ENCODE measurements at regions not wholly inside any gene's neighbourhood (a gene's known extent, or its start where the extent isn't known, plus 50 kb on each side); places are given as distances from the start of the nearest gene placed in this dataset.

DNA sequence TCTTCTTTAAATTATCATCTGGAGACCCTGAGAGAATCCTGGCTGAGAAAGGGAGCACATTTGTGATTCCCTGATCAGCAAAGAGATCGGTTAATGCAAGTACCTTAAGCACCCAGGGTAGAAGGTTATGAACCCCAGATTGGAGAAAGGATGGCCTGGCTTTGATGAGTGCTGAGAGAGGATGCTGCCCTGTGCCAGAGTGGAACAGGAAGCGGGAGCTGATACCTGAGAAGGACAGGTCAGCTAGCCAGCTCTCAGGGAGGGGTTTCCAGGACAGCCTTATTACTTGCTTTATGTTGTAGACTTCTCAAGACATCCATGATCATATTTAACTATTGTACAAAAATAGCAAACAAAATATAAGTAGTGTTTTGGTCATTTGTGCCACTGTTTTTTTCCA is 141.9 kb downstream of the GATB start:
- DNase-seq (ENCODE audit: extremely low spot score): no peak
- 77% methylated on average over 2 of the region's 2 CpGs for WGBS
- intact Hi-C loops (cut with DNase I): no loop called here

DNA sequence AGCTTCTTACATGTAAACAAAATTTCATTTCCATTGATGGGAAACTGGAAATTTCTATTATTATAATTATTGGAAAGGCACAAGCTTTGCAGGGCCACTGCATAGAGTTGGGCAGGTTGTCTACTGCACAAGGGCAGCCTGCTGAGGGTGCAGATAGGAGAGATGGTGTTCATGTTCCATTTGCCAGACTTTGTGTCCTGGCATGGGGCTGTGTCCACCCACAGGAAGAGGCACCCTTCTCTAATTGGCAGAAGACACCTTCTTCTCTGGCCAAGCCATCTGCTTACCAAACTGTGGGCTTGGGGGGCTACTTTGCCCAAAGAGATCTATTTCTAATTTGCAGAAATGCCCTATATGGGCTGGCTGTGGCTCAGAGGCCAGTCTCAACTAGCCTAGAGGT is 140.7 kb downstream of the GATB start:
- intact Hi-C loops (cut with DNase I): no loop called here
- DNase-seq (ENCODE audit: extremely low spot score): no peak
- no peak overlapping the region for H3K27ac ChIP-seq (replicated peaks in 1 of 4)
- no peaks in the 10 kb centered on the region for H3K4me1 ChIP-seq
- TF ChIP-seq, protein P1, sequence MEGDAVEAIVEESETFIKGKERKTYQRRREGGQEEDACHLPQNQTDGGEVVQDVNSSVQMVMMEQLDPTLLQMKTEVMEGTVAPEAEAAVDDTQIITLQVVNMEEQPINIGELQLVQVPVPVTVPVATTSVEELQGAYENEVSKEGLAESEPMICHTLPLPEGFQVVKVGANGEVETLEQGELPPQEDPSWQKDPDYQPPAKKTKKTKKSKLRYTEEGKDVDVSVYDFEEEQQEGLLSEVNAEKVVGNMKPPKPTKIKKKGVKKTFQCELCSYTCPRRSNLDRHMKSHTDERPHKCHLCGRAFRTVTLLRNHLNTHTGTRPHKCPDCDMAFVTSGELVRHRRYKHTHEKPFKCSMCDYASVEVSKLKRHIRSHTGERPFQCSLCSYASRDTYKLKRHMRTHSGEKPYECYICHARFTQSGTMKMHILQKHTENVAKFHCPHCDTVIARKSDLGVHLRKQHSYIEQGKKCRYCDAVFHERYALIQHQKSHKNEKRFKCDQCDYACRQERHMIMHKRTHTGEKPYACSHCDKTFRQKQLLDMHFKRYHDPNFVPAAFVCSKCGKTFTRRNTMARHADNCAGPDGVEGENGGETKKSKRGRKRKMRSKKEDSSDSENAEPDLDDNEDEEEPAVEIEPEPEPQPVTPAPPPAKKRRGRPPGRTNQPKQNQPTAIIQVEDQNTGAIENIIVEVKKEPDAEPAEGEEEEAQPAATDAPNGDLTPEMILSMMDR (IDR thresholded peaks at IDR 0.05): no peak
- TF ChIP-seq EP300 (IDR thresholded peaks at IDR 0.05): no peak
- TF ChIP-seq POLR2A (IDR thresholded peaks at IDR 0.05; ENCODE audit: low read depth): no peak
- TF ChIP-seq POLR2AphosphoS5 (IDR thresholded peaks at IDR 0.05): no peak
- H3K9me3 ChIP-seq: no peaks in the 10 kb centered on the region
- H3K36me3 ChIP-seq: no peaks in the 10 kb centered on the region
- H3K4me3 ChIP-seq: no peak overlapping the region
- H3K27me3 ChIP-seq: no peaks in the 10 kb centered on the region

More for the DNA sequence above, 141.9 kb downstream of the GATB start:
- H3K27ac ChIP-seq (replicated peaks in 1 of 4): no peak overlapping the region
- H3K4me3 ChIP-seq: no peak overlapping the region
- no peaks in the 10 kb centered on the region for H3K4me1 ChIP-seq
- no peaks in the 10 kb centered on the region for H3K9me3 ChIP-seq
- TF ChIP-seq EP300 (IDR thresholded peaks at IDR 0.05) (no peak), POLR2AphosphoS5 (IDR thresholded peaks at IDR 0.05) (no peak), POLR2A (IDR thresholded peaks at IDR 0.05; ENCODE audit: low read depth) (no peak)
- TF ChIP-seq, protein P1 (IDR thresholded peaks at IDR 0.05): no peak
- no peaks in the 10 kb centered on the region for H3K27me3 ChIP-seq
- H3K36me3 ChIP-seq: no peaks in the 10 kb centered on the region

Small RNA genes lying in the stretch of these regions (small RNA-seq; reads per million reads assigned to genes)
- 0 reads per million in 3 donors for gene RN7SKP35

Data from esophagus muscularis mucosa (tissue), 4 donors.